Uterus (tissue), 2 donors: ENCODE measurements at regions not wholly inside any gene's neighbourhood (a gene's known extent, or its start where the extent isn't known, plus 50 kb on each side); places are given as distances from the start of the nearest gene placed in this dataset.

Source experiments
- CTCF ChIP-seq, 4 experiments: fragments of 200-600 bp in 2 of 4; fragments of 450-650 bp in 2 of 4; sonication (generic) in 2 of 4; IDR thresholded peaks; one replicate each; pipeline ENCODE4 v1.5.1; 2016 to 2019; ENCODE audit warnings: antibody characterized with exemption in 4 of 4, mild to moderate bottlenecking in 2 of 4, moderate library complexity in 1 of 4
- POLR2A ChIP-seq, 2 donors: fragments of 450-650 bp; IDR thresholded peaks; one replicate each; pipeline ENCODE4 v1.6.1; 2016; ENCODE audit warnings: antibody characterized with exemption in 2 of 2, mild to moderate bottlenecking in 1 of 2, moderate library complexity in 1 of 2

DNA sequence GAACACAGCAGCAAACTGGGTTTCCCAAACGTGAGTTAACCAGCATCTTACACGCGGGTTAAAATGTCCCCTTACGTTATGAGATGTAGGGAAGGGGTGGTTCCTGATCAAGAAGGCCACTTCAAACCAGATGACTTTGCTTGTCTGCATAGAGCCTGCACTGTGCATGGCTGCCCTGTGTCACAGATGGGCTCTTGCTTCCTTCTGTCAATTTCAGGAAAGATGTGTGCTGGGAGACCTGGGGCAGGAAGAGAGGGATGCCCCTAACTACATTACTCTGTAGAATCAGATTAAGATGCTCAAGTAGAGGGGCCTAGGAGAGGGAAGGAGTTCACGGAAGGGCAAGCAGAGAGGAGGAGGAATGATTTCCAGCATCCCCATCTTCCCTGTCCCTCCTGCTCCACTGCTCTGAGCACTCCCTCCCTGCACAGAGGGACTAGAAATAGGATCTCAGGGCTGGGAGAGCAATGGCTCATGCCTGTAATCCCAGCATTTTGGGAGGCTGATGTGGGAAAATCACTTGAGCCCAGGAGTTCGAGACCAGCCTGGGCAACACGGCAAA, 63.5 kb upstream of the ZMYND8 start:
- TF ChIP-seq CTCF (IDR thresholded peaks at IDR 0.05) (no peak), POLR2A (IDR thresholded peaks at IDR 0.05) (no peak)
